K562 (cell line): ENCODE measurements at regions not wholly inside any gene's neighbourhood (a gene's known extent, or its start where the extent isn't known, plus 50 kb on each side); places are given as distances from the start of the nearest gene placed in this dataset.

ENCODE experiments used
- ATAC-seq: fragments of 200-7000 bp; cut with Tn5 transposase; 3 replicates; pipeline ENCODE4 v1.9.1; 2020; ENCODE audit warnings: moderate library complexity
- BruUV-seq: library from RNA; stranded (reverse); fragments of 400-500 nt; replicated peaks from 2 replicates; lab custom pipeline; 2021; lab: Mats Ljungman, UMichigan
- CTCF ChIA-PET: fragments of 300-600 bp; formaldehyde crosslinking; extraction: SDS; loops from one replicate; lab custom pipeline; 2021; ENCODE audit warnings: low intra/inter-chr PET ratio; lab: Yijun Ruan, JAX
- POLR2A ChIA-PET: fragments of 300-600, 350-650 bp; sonication (Branson Sonifier 250); formaldehyde crosslinking; extraction: SDS; loops from one replicate; lab custom pipeline; 2021; ENCODE audit warnings: antibody characterized with exemption, inconsistent platforms; lab: Yijun Ruan, JAX
- DNase-seq, 4 experiments: peaks; one replicate each; pipeline versions ENCODE4 v3.0.0 to v3.0.0-alpha.2; 2011 to 2018; ENCODE audit warnings: low spot score in 3 of 4, mixed read lengths in 3 of 4; ENCODE audit errors: extremely low read depth in 1 of 4
- FAIRE-seq: peaks from 2 replicates; lab custom pipeline; 2011; peaks lifted over from hg19 to GRCh38; lab: Jason Lieb, UNC
- H2AFZ ChIP-seq: 2 replicates; pipeline ENCODE4 v1.6.0; 2011; ENCODE audit warnings: low read depth, low read length, control low read depth, inconsistent platforms
- H3K27ac ChIP-seq: fragments of 200-600 bp; 3 replicates; pipeline ENCODE4 v1.8.0; 2011; ENCODE audit warnings: low read depth, mild to moderate bottlenecking, control low read depth, inconsistent platforms, low read length, moderate library complexity, mixed read lengths; ENCODE audit errors: extremely low read depth
- H3K27me3 ChIP-seq, 2 experiments: fragments of 300-600 bp in 1 of 2; 2 replicates in 1 of 2; 3 replicates in 1 of 2; pipeline versions ENCODE4 v1.6.0 to v1.8.0; 2011; ENCODE audit warnings: inconsistent platforms in 2 of 2, low read length in 2 of 2, mild to moderate bottlenecking in 1 of 2, mixed read lengths in 1 of 2, moderate library complexity in 1 of 2; ENCODE audit not compliant: control insufficient read depth in 2 of 2, insufficient read depth in 2 of 2
- H3K36me3 ChIP-seq: fragments of 300-600 bp; 3 replicates; pipeline ENCODE4 v1.8.0; 2011; ENCODE audit warnings: mild to moderate bottlenecking, low read length, inconsistent platforms; ENCODE audit not compliant: control insufficient read depth, insufficient read depth
- H3K4me1 ChIP-seq, 2 experiments: fragments of 200-600 bp in 1 of 2; replicated peaks in 1 of 2; 2 replicates in 1 of 2; 3 replicates in 1 of 2; pipeline versions ENCODE4 v1.5.1 to v1.8.0; 2011; ENCODE audit warnings: inconsistent platforms in 2 of 2, low read length in 2 of 2, mild to moderate bottlenecking in 1 of 2, mixed read lengths in 1 of 2, moderate library complexity in 1 of 2; ENCODE audit not compliant: control insufficient read depth in 2 of 2, insufficient read depth in 2 of 2
- H3K4me2 ChIP-seq: 2 replicates; pipeline ENCODE4 v1.6.1; 2011; ENCODE audit warnings: low read length, control low read depth, inconsistent platforms, mixed read lengths; ENCODE audit not compliant: insufficient read depth
- H3K4me3 ChIP-seq: fragments of 200-600 bp; sonication (generic), shearing (Covaris generic); 2 replicates; pipeline ENCODE4 v1.5.1; 2016; ENCODE audit warnings: control low read depth, inconsistent platforms
- H3K79me2 ChIP-seq: fragments of 200-600 bp; 3 replicates; pipeline ENCODE4 v1.8.0; 2011; ENCODE audit warnings: low read length, inconsistent platforms; ENCODE audit not compliant: control insufficient read depth, insufficient read depth
- H3K9ac ChIP-seq, 2 experiments: 2 replicates each; pipeline versions ENCODE4 v1.6.0 to v1.6.1; 2011; ENCODE audit warnings: low read depth in 2 of 2, low read length in 2 of 2, control low read depth in 1 of 2, inconsistent platforms in 1 of 2, mild to moderate bottlenecking in 1 of 2, mixed read lengths in 1 of 2; ENCODE audit not compliant: insufficient read depth in 1 of 2
- H3K9me1 ChIP-seq: one replicate; pipeline ENCODE4 v1.6.0; 2011; ENCODE audit warnings: inconsistent platforms, mild to moderate bottlenecking, low read length, moderate library complexity; ENCODE audit not compliant: control insufficient read depth, insufficient read depth
- H3K9me3 ChIP-seq: replicated peaks from 2 replicates; pipeline ENCODE4 v1.5.1; 2011; ENCODE audit warnings: low read depth, low read length, inconsistent platforms; ENCODE audit not compliant: control insufficient read depth, insufficient read depth
- H4K20me1 ChIP-seq: replicated peaks from 2 replicates; pipeline ENCODE4 v1.6.1; 2011; ENCODE audit warnings: low read length, inconsistent platforms, mixed read lengths; ENCODE audit not compliant: control insufficient read depth, insufficient read depth
- ARID1B ChIP-seq: fragments of 450-650 bp; IDR thresholded peaks from 2 replicates; pipeline ENCODE4 v1.6.1; 2016; ENCODE audit warnings: antibody characterized with exemption, mild to moderate bottlenecking, inconsistent platforms
- CSDE1 ChIP-seq, 2 experiments: fragments of 450-650 bp; IDR thresholded peaks; 2 replicates each; pipeline ENCODE4 v1.6.1; 2016; ENCODE audit warnings: mild to moderate bottlenecking in 1 of 2
- DDX20 ChIP-seq: fragments of 450-650 bp; IDR thresholded peaks from 2 replicates; pipeline ENCODE4 v1.6.1; 2016; ENCODE audit warnings: missing genetic modification characterization, low read depth, mild to moderate bottlenecking, missing compliant biosample characterization, moderate library complexity
- NFYB ChIP-seq: IDR thresholded peaks from 2 replicates; pipeline ENCODE4 v1.6.1; 2011; ENCODE audit warnings: mild to moderate bottlenecking, moderate library complexity; ENCODE audit not compliant: insufficient read length; ENCODE audit errors: extremely low read depth
- SIX5 ChIP-seq, 2 experiments: IDR thresholded peaks; 2 replicates each; pipeline ENCODE4 v1.6.1; 2011; ENCODE audit warnings: low read length in 2 of 2, borderline replicate concordance in 1 of 2, low read depth in 1 of 2, mild to moderate bottlenecking in 1 of 2, moderate library complexity in 1 of 2; ENCODE audit not compliant: insufficient read depth in 1 of 2
- SNRNP70 ChIP-seq: fragments of 200-400 bp; formaldehyde crosslinking; optimal IDR thresholded peaks from 2 replicates; pipeline ENCODE3; 2017; ENCODE audit warnings: low read depth, low read length
- ZC3H11A ChIP-seq: IDR thresholded peaks from 2 replicates; pipeline ENCODE4 v1.6.1; 2012; ENCODE audit warnings: low read depth, low read length, improper control_type of control experiment
- ZNF146 ChIP-seq: IDR thresholded peaks from one replicate; pipeline ENCODE4 v1.6.1; 2018; ENCODE audit warnings: missing compliant biosample characterization; ENCODE audit not compliant: unreplicated experiment
- ZNF717 ChIP-seq: fragments of 250-450 bp; sonication (Bioruptor Pico); IDR thresholded peaks from 2 replicates; pipeline ENCODE4 v1.5.0; 2021
- WGBS: fragments of 100-300 bp; shearing (Covaris generic); methylation state at CpG from one replicate; pipeline ENCODE4 v1.1.6; 2016; ENCODE audit warnings: low coverage, mixed read lengths; ENCODE audit not compliant: insufficient coverage; ENCODE audit errors: missing lambda C conversion rate; 5-methylcytosine and 5-hydroxymethylcytosine counted together
- in situ Hi-C: fragments of 300-500 bp; cut with MboI; formaldehyde crosslinking; loops from 4 replicates; pipeline ENCODE4 v1.15.0; 2018; ENCODE audit warnings: inconsistent platforms, mixed read lengths
- intact Hi-C: fragments of 100-400 bp; cut with micrococcal nuclease; formaldehyde crosslinking; loops from 2 replicates; pipeline ENCODE4 v1.14.2; 2022
- TF ChIP-seq, protein P1 (sequence below): fragments of 250-450 bp; sonication (Bioruptor Pico); IDR thresholded peaks from 2 replicates; pipeline ENCODE4 v1.4.0; 2020; ENCODE audit warnings: borderline replicate concordance
- TF ChIP-seq, protein P2 (sequence below): fragments of 250-450 bp; sonication (Bioruptor Pico); IDR thresholded peaks from 2 replicates; pipeline ENCODE4 v1.5.0; 2021
- TF ChIP-seq, protein P3 (sequence below): fragments of 450-650 bp; conservative IDR thresholded peaks from 2 replicates; pipeline ENCODE4 v1.6.1; 2016; ENCODE audit warnings: missing genetic modification characterization, low read depth, mild to moderate bottlenecking, missing compliant biosample characterization, moderate library complexity

DNA sequence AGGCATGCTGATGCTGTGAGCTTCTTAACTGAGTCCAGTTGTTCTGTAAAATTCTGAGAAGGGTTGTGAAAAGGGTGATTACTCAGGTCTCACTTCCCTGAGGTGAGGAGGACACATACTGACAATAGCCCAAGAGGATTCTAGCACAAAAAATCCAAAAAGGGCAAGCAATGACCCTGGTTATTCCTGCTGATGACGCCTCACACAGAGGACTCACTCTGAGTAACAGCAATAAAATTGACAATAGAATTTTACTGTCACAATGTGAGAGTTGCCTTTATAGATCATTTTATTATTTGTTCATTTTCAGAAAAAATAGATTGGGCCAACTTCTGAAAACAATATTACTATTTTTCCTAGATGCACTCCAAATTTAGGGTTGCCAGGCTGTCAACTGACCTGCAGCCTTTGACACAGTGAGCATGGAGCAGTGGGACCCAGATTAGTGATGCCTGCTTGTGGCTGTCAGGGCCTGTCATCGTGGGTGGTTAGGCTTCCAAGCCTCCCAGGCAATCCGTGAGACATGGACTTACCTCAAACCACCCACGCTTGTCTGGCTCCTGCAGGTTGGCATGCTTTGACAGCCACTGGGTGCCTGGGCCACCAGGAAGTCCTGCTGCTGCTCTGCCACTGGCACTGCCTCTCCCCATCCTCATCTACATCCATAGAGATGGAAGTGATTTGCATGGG is 396.0 kb upstream of the THBS1 start:
- Histone ChIP-seq H3K4me2 (no peak overlapping the region), H3K9ac (no peak overlapping the region), H3K79me2 (no peaks in the 10 kb centered on the region), H2AFZ (no peak overlapping the region), H3K4me3 (no peak overlapping the region), H3K27me3 (0 out of 5 replicates have a peak, but pooled peaks cover 0 to 4% of the 10 kb centered on the region in 2 experiments), H3K4me1 (no peaks in the 10 kb centered on the region), H3K9me1 (no peaks in the 10 kb centered on the region), H3K27ac (no peak overlapping the region), H3K9me3 (no peaks in the 10 kb centered on the region), H3K36me3 (no peaks in the 10 kb centered on the region), H4K20me1 (no peaks in the 10 kb centered on the region)
- intact Hi-C loops (no loop called here), in situ Hi-C loops (no loop called here)
- 0% methylated on average over 4 of the region's 4 CpGs for WGBS
- no peak for ATAC-seq
- BruUV-seq = no TSS peak
- TF ChIP-seq, protein P1, sequence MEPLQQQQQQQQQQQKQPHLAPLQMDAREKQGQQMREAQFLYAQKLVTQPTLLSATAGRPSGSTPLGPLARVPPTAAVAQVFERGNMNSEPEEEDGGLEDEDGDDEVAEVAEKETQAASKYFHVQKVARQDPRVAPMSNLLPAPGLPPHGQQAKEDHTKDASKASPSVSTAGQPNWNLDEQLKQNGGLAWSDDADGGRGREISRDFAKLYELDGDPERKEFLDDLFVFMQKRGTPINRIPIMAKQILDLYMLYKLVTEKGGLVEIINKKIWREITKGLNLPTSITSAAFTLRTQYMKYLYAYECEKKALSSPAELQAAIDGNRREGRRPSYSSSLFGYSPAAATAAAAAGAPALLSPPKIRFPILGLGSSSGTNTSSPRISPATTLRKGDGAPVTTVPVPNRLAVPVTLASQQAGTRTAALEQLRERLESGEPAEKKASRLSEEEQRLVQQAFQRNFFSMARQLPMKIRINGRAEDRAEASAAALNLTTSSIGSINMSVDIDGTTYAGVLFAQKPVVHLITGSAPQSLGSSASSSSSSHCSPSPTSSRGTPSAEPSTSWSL (CRISPR knock-in tag) = no peak
- no peak for TF ChIP-seq SNRNP70
- TF ChIP-seq NFYB = no peak
- TF ChIP-seq ZNF717 (CRISPR knock-in tag) = no peak
- TF ChIP-seq SIX5 (IDR thresholded peaks at IDR 0.05; ENCODE audit: borderline replicate concordance in 1 of 2, insufficient read depth in 1 of 2, low read depth in 1 of 2, low read length in 2 of 2) = no peak
- no peak for TF ChIP-seq CSDE1 (IDR thresholded peaks at IDR 0.05)
- no peak for TF ChIP-seq DDX20 (tag)
- TF ChIP-seq ZNF146 (CRISPR knock-in tag) = no peak
- TF ChIP-seq ARID1B = no peak
- TF ChIP-seq ZC3H11A = no peak
- TF ChIP-seq, protein P2, sequence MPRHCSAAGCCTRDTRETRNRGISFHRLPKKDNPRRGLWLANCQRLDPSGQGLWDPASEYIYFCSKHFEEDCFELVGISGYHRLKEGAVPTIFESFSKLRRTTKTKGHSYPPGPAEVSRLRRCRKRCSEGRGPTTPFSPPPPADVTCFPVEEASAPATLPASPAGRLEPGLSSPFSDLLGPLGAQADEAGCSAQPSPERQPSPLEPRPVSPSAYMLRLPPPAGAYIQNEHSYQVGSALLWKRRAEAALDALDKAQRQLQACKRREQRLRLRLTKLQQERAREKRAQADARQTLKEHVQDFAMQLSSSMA (CRISPR knock-in tag) = no peak
- TF ChIP-seq, protein P3, sequence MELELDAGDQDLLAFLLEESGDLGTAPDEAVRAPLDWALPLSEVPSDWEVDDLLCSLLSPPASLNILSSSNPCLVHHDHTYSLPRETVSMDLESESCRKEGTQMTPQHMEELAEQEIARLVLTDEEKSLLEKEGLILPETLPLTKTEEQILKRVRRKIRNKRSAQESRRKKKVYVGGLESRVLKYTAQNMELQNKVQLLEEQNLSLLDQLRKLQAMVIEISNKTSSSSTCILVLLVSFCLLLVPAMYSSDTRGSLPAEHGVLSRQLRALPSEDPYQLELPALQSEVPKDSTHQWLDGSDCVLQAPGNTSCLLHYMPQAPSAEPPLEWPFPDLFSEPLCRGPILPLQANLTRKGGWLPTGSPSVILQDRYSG (tag) = no peak
- no peak for DNase-seq
- CTCF ChIA-PET = no interaction called here
- POLR2A ChIA-PET = interaction anchor here (0.7 kb wide), 1 partner anchor 110 kb away, joined by 3 read pairs; no protein-coding TSS in a partner anchor
- no peak for FAIRE-seq
